Stimulated activated effector memory CD8-positive, alpha-beta T cell treated with anti-CD3 and anti-CD28 coated beads, Interleukin-12 subunit alpha, Interleukin-12 subunit beta, amount 100 ng/mL, for 72 hours (primary cell): ENCODE measurements at regions not wholly inside any gene's neighbourhood (a gene's known extent, or its start where the extent isn't known, plus 50 kb on each side); places are given as distances from the start of the nearest gene placed in this dataset.

Experiments
- ATAC-seq: fragments of 150-1000 bp; cut with Tn5 transposase; 2 replicates; pipeline ENCODE4 v1.10.0; 2021
- DNase-seq, 2 donors: peaks; one replicate each; pipeline ENCODE4 v3.0.0; 2021 to 2022; ENCODE audit warnings: low spot score in 2 of 2
- H3K27ac Mint-ChIP-seq: one replicate; pipeline ENCODE4 v1.8.0; 2022; ENCODE audit warnings: mild to moderate bottlenecking, mixed read lengths
- H3K36me3 Mint-ChIP-seq: one replicate; pipeline ENCODE4 v1.8.0; 2022; ENCODE audit warnings: mild to moderate bottlenecking, mixed read lengths
- H3K4me1 Mint-ChIP-seq: one replicate; pipeline ENCODE4 v1.8.0; 2022; ENCODE audit warnings: mixed read lengths
- H3K4me3 Mint-ChIP-seq: one replicate; pipeline ENCODE4 v1.8.0; 2022; ENCODE audit warnings: mild to moderate bottlenecking, mixed read lengths
- H3K9me3 Mint-ChIP-seq: one replicate; pipeline ENCODE4 v1.8.0; 2022; ENCODE audit warnings: mixed read lengths

DNA sequence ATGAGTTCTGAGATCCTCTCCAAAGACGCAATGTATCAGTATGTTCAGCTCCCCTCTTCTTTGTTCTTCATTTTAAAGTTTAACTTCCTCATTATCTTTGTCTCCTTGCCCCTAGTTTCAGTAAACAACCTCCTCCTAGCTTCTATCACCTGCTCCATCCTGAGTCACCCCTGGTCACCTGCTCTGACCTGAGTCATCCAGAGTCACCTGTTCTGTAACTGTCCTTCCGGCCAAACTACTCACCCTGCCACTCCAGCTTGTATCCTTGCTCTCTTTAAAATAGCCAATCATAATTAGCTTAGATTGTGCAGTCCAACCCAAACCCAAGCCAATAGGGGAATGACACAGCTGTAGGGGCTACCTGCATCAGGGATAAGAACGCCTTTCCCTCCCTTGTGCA is 332.0 kb downstream of the OLFM3 start:
- no peaks in the 10 kb centered on the region for H3K4me1 Mint-ChIP-seq
- H3K27ac Mint-ChIP-seq: no peak overlapping the region
- no peak overlapping the region for H3K4me3 Mint-ChIP-seq
- peaks cover 8% of the 10 kb centered on the region for H3K9me3 Mint-ChIP-seq
- H3K36me3 Mint-ChIP-seq: no peaks in the 10 kb centered on the region
- ATAC-seq: no peak
- DNase-seq: no peak

DNA sequence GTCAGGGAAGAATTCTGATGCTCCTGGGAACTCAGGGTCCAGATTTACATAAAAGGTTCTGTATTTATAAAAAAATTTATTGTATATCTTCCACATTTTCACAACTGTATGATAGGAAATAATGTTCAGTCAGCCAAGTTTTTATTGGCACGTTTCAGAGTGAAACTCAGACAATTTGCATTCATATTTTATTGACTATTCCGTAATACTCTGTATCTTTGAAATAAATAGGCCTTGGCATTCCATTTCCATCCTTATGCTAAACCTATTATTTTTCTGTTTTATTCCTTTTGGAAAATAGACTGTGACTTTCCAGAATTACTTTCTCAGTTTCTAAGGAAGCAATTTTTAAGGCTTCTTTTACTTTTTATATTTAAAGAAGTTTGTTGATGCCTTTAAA is 329.0 kb downstream of the OLFM3 start:
- no peak for DNase-seq
- H3K9me3 Mint-ChIP-seq: peaks cover 4% of the 10 kb centered on the region
- no peak overlapping the region for H3K27ac Mint-ChIP-seq
- H3K4me3 Mint-ChIP-seq: no peak overlapping the region
- no peak for ATAC-seq
- H3K4me1 Mint-ChIP-seq: no peaks in the 10 kb centered on the region
- H3K36me3 Mint-ChIP-seq: no peaks in the 10 kb centered on the region

DNA sequence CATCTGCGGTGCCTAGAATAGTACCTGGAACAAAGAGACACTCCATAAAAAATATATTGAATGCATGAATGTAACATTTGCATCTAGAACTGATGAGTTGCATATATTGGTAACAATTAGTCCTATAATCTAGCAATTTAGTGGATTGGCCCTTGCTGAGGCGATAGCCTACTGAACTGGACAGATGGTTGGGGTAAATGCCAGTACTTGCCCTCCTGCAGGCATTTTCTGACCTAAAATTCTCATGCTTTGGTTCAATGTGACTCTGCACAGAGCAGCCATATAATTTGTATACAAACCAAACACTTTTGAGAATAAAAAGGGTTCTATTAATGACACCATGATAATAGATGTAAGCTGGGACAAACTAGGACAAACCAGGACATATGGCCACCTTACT is 313.6 kb downstream of the OLFM3 start:
- ATAC-seq: no peak
- DNase-seq: no peak
- Mint-ChIP-seq H3K27ac (no peak overlapping the region), H3K9me3 (no peaks in the 10 kb centered on the region), H3K36me3 (no peaks in the 10 kb centered on the region), H3K4me1 (no peaks in the 10 kb centered on the region), H3K4me3 (no peak overlapping the region)

DNA sequence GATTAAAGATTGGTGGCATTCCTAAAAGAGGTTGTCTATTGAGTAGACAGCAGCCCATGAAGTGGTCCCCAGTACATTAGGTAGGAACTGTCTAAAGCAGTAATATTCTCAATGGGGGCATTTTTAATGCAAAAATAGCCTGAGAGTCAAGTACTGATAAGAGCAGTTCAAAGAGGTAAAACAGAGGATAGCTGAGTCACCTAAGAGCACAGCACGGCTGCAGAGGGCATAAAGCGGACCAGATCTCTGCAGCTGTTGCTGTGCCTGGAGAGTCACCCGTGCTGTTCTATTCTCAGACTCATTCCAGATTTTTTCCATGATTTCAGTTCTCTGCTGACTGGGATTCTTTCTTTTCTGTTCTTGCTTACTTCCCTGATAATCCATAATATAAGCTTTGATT is 313.2 kb downstream of the OLFM3 start:
- Mint-ChIP-seq H3K36me3 (no peaks in the 10 kb centered on the region), H3K9me3 (no peaks in the 10 kb centered on the region), H3K27ac (no peak overlapping the region), H3K4me3 (no peak overlapping the region), H3K4me1 (no peaks in the 10 kb centered on the region)
- ATAC-seq (no peak), DNase-seq (no peak)

DNA sequence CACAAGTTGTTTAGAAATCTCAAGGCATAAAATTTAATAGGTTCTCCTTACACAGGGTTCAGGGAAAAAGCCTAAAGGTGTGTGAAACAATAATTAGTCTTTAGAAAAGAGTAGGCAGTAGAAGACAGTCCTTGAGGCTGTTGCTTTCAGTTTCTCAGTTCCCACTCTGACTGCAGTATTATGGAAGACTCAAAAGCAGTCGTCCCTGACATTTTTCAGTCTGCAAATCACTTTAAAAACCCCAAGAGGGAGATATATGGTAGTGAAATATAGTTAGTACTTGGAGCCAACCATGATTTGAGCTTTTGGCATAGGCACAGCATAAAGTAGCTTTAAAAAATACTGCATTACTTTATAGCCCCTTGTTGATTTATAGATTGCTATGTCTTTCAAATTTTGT is 299.7 kb downstream of the OLFM3 start:
- Mint-ChIP-seq H3K27ac (no peak overlapping the region), H3K4me1 (no peaks in the 10 kb centered on the region), H3K4me3 (no peak overlapping the region), H3K9me3 (peaks cover 2% of the 10 kb centered on the region), H3K36me3 (no peaks in the 10 kb centered on the region)
- DNase-seq (no peak), ATAC-seq (no peak)

DNA sequence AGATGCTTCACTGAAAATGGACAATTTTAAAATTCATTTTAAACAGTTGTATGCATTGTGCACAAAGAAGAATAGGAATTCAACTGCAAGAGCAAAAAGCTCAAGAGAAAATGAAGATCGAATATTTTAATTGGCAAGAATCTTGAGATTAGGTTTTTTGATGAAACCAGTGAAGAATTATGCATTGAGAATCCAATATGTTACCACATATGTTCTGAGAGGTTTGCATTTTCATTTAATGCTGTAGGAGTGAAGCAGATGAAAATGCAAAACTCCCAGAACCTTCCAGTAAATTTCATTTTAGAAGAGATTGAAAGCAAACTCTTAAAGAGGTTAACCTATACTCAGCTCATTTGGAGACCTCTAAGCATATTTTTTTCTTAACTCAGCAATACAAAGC is 298.0 kb downstream of the OLFM3 start:
- Mint-ChIP-seq H3K4me3 (no peak overlapping the region), H3K9me3 (peaks cover 2% of the 10 kb centered on the region), H3K27ac (no peak overlapping the region), H3K4me1 (no peaks in the 10 kb centered on the region), H3K36me3 (no peaks in the 10 kb centered on the region)
- no peak for ATAC-seq
- no peak for DNase-seq

DNA sequence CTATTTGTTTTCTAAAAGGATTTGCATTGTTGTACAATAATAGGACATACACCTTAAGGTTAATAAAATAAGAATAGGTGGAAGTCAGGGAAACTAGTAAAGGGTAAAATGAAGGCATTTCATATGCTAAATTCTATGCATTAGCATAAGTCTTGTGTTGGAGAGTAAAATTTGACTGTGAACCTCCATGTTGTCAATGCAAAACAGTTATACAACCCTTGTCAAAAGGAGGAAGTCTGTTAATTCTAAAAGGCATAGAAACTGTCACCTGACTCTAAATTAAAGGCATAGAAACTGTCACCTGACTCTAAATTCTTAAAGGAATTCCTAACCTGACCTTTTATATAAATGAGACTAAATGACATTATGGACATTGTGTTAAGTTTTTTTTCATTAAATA is 291.8 kb downstream of the OLFM3 start:
- no peak overlapping the region for H3K4me3 Mint-ChIP-seq
- no peaks in the 10 kb centered on the region for H3K36me3 Mint-ChIP-seq
- ATAC-seq (no peak), DNase-seq (no peak)
- H3K9me3 Mint-ChIP-seq: peaks cover 5% of the 10 kb centered on the region
- no peak overlapping the region for H3K27ac Mint-ChIP-seq
- no peaks in the 10 kb centered on the region for H3K4me1 Mint-ChIP-seq

DNA sequence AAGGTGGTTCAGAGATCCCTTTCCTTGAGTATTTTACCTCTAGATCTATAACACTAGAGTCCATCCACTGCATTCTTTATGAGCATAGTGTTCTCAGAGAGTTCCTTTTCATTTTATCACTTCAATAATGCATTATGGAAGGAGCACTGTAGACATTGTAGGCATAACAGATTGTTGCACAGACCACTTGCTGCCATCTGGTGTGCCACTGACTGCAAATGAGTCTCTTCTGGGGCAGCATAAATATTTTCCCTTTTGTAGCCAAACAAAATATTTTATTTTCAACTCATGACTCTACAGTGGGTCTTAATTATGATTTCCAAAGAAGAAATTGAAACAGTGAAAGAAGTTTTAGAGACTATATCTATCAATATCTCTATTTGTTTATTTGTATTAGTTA is 290.4 kb downstream of the OLFM3 start:
- no peaks in the 10 kb centered on the region for H3K36me3 Mint-ChIP-seq
- DNase-seq (no peak), ATAC-seq (no peak)
- no peaks in the 10 kb centered on the region for H3K4me1 Mint-ChIP-seq
- no peak overlapping the region for H3K4me3 Mint-ChIP-seq
- peaks cover 5% of the 10 kb centered on the region for H3K9me3 Mint-ChIP-seq
- no peak overlapping the region for H3K27ac Mint-ChIP-seq

DNA sequence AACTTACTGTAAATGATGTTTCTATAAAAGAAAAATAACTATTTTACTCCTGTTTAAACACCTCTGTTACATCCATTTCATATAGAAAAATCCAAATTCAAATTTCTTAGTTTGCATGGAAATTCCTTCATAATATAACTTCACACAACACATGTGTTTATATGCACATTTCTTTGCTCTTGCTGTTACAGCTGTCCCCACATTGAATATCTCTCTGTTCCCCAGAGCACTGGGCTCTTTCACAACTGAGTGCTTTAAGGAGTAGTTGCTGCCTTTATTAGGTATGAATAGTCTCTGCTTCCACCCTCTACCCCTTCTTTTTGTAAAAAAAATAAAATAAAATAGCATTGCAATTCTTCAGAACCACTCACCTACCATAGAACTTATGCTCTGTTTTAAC is 287.0 kb downstream of the OLFM3 start:
- Mint-ChIP-seq H3K9me3 (peaks cover 6% of the 10 kb centered on the region), H3K27ac (no peak overlapping the region), H3K36me3 (no peaks in the 10 kb centered on the region), H3K4me1 (no peaks in the 10 kb centered on the region), H3K4me3 (no peak overlapping the region)
- no peak for ATAC-seq
- no peak for DNase-seq

DNA sequence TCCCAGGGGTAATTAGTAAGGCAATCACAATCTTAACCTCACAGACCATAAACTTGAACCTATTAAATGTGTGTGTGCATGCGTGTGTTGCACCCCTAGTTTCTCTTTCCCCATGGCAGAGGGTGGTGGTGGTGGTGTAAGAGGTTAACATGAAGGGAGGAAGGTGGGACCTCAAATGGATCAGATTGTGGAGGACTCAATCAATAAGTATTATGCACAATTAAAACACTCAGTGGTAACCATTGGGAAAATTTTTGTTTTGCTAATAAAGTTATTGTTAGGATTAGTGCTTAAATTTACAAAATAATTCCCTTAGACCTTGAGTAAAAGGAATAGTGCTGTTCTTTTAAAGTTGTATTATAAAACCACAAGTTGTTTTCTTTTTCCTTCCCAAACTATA is 283.0 kb downstream of the OLFM3 start:
- Mint-ChIP-seq H3K36me3 (no peaks in the 10 kb centered on the region), H3K27ac (no peak overlapping the region), H3K9me3 (peaks cover 6% of the 10 kb centered on the region), H3K4me3 (no peak overlapping the region), H3K4me1 (no peaks in the 10 kb centered on the region)
- ATAC-seq (no peak), DNase-seq (no peak)

DNA sequence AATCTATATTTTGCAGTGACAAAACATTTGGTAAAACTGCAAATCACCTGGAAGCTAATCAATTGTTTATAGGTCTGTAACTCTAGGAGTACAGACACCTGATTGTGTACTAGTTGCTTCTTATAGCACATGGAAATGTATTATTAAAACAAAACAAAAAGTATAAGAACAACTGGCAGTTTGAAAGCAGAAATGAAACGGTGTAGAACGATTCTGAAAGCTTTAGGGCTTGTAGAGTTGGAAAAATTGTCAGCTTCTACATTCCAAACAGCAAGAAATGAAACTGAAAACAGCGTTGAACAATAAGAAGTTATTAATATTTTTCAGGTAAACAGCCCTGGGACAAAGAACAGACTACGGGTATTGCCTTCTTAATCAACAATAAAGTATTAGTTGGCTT is 273.3 kb downstream of the OLFM3 start:
- Mint-ChIP-seq H3K36me3 (no peaks in the 10 kb centered on the region), H3K27ac (no peak overlapping the region), H3K9me3 (peaks cover 2% of the 10 kb centered on the region), H3K4me3 (no peak overlapping the region), H3K4me1 (no peaks in the 10 kb centered on the region)
- ATAC-seq: no peak
- DNase-seq: no peak

DNA sequence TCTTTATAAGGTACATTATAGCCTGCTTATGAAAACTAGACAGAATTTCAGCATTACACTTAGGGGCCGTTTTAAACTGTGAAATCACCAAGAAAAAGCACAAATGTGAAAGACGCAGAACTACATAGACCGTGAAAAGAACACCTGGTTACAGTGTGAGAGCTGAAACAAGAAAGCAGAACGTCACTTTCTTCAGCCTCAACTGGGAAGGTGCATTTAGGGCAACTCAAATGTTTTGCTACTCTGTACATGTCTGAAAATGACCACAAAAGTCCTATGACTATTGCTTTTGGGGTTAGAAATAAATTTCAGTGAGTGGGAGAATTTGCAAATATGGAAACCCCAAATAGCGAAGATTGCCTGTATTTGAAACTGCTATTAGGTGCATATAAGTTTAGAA is 268.7 kb downstream of the OLFM3 start:
- no peak for DNase-seq
- ATAC-seq: no peak
- H3K4me1 Mint-ChIP-seq: no peaks in the 10 kb centered on the region
- no peaks in the 10 kb centered on the region for H3K9me3 Mint-ChIP-seq
- H3K4me3 Mint-ChIP-seq: no peak overlapping the region
- no peak overlapping the region for H3K27ac Mint-ChIP-seq
- H3K36me3 Mint-ChIP-seq: no peaks in the 10 kb centered on the region

DNA sequence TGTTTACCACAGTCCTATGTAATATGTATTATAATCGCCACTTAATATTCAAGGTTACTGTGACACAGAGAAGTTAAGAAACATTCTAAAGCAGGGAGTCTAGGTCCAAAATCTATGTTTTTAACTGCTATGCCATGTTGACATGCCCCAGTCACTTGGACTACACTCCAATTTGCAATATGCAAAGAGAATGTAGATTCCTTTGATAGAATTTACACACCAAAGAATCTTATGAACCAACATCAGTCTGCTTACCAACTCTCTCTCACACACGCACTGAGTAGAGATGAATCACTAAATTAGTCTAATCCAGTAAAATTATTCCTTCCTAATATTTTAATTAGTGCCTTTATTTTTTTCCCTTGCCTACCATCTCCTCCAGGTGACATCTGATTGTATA is 266.2 kb downstream of the OLFM3 start:
- DNase-seq: no peak
- H3K4me1 Mint-ChIP-seq: no peaks in the 10 kb centered on the region
- no peaks in the 10 kb centered on the region for H3K36me3 Mint-ChIP-seq
- ATAC-seq: no peak
- no peak overlapping the region for H3K4me3 Mint-ChIP-seq
- H3K9me3 Mint-ChIP-seq: no peaks in the 10 kb centered on the region
- H3K27ac Mint-ChIP-seq: no peak overlapping the region

DNA sequence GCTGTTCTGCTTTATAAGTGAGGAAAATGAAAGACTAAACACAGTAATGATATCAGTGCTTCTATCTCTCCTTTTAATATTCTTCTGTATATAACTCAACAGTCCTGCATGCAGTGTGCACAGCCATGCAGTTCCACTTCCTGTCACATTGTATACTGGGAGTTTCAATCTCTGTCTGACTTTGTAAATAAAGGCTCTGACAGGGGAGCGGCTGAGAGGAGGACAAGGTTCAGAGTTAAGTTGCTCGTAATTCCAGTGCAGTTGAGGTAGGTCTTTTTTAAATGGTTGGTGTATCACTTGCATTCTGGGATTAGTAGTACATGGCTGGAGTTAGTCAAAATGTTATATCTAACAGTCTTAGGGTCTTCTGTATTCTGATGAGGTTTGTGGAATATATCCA is 264.5 kb downstream of the OLFM3 start:
- Mint-ChIP-seq H3K36me3 (no peaks in the 10 kb centered on the region), H3K9me3 (no peaks in the 10 kb centered on the region), H3K4me1 (no peaks in the 10 kb centered on the region), H3K27ac (no peak overlapping the region), H3K4me3 (no peak overlapping the region)
- DNase-seq (no peak), ATAC-seq (no peak)

DNA sequence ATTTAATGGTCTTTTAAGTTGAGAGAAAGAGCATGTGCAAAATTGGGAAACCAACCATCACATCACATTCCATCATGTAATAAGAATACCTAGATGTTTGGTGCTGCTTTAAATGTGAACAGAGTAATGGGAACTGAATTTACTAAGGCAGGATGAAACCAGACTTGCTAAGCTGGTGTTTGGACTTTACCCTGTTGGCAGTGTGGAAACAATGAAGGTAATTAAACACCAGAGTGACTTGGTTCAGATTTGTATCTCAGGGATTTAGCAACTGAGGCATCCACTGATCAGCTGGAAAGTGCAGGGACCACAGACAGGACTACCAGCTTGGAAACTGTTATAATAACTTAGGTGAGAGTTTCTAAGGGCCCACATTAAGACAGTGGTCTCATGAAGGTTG is 263.4 kb downstream of the OLFM3 start:
- H3K27ac Mint-ChIP-seq: no peak overlapping the region

DNA sequence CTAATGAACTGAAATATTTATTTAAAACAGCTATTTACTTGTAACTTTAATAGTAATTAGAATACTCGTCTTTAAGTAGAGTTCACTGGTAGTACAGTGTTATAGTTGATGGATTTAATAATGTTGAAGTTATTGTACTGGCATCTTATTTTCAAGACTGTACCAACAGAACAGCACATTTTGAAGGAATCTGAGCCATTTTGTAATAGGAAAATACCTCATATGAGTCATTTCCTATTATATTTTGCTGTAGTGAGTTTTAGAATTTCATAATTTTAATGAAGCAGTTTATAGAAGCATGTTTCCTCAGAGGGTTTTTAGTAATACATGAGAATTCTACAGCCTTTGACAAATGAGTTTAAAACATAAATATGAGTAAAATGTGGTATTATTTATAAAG is 258.3 kb downstream of the OLFM3 start:
- DNase-seq: no peak
- H3K4me3 Mint-ChIP-seq: no peak overlapping the region
- H3K27ac Mint-ChIP-seq: no peak overlapping the region
- H3K36me3 Mint-ChIP-seq: no peaks in the 10 kb centered on the region
- no peaks in the 10 kb centered on the region for H3K4me1 Mint-ChIP-seq
- no peak for ATAC-seq
- no peaks in the 10 kb centered on the region for H3K9me3 Mint-ChIP-seq

More for the DNA sequence above, 263.4 kb downstream of the OLFM3 start:
- Mint-ChIP-seq H3K9me3 (no peaks in the 10 kb centered on the region), H3K36me3 (no peaks in the 10 kb centered on the region), H3K4me1 (no peaks in the 10 kb centered on the region), H3K4me3 (no peak overlapping the region)
- ATAC-seq (no peak), DNase-seq (no peak)

DNA sequence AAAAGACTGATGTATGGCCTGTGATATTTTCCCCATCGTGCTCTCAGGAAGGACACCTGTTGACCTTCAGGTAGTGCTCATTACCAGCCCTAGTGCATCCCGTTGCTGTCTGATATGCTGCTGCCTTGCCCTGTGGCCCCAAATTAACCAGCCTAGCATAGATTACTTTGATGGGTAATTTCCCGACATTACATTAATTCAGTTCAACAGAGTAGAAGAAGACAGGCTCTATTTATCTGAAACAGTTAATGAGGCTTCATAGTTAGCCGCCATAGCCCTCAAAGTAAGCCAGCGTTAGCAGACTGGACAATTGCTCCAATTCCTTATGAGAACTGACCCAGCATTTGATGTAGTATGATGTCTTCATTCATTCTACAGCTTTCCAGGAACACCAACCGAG is 257.6 kb downstream of the OLFM3 start:
- H3K27ac Mint-ChIP-seq: no peak overlapping the region
- no peak overlapping the region for H3K4me3 Mint-ChIP-seq
- DNase-seq: no peak

More for the DNA sequence above, 257.6 kb downstream of the OLFM3 start:
- H3K4me1 Mint-ChIP-seq: no peaks in the 10 kb centered on the region
- H3K9me3 Mint-ChIP-seq: no peaks in the 10 kb centered on the region
- no peak for ATAC-seq
- H3K36me3 Mint-ChIP-seq: no peaks in the 10 kb centered on the region
